Ovary (tissue), 7 donors: ENCODE measurements at regions not wholly inside any gene's neighbourhood (a gene's known extent, or its start where the extent isn't known, plus 50 kb on each side); places are given as distances from the start of the nearest gene placed in this dataset.

Source experiments
- DNase-seq, 5 donors: peaks; one replicate each; pipeline ENCODE4 v3.0.0-alpha.2; 2019 to 2020
- H3K27ac ChIP-seq, 2 donors: fragments of 200-600 bp; one replicate each; pipeline versions ENCODE4 v1.5.1 to v1.8.0; 2019 to 2022
- H3K27me3 ChIP-seq: fragments of 200-600 bp; one replicate; pipeline ENCODE4 v1.8.0; 2022
- H3K36me3 ChIP-seq: fragments of 200-600 bp; sonication (generic); one replicate; pipeline ENCODE4 v1.5.1; 2019
- H3K4me1 ChIP-seq: one replicate; pipeline ENCODE4 v1.8.1; 2013; ENCODE audit warnings: mild to moderate bottlenecking, moderate library complexity; ENCODE audit not compliant: insufficient read depth
- H3K4me3 ChIP-seq: fragments of 200-600 bp; sonication (generic); one replicate; pipeline ENCODE4 v1.5.1; 2017
- H3K9me3 ChIP-seq, 2 donors: fragments of 200-600 bp in 1 of 2; sonication (generic) in 1 of 2; one replicate each; pipeline versions ENCODE4 v1.5.1 to v1.8.1; 2013 to 2019; ENCODE audit warnings: mild to moderate bottlenecking in 1 of 2, moderate library complexity in 1 of 2
- EP300 ChIP-seq: sonication (generic); formaldehyde crosslinking; IDR thresholded peaks from one replicate; pipeline ENCODE4 v1.6.1; 2017; ENCODE audit warnings: antibody characterized with exemption
- POLR2A ChIP-seq: fragments of 450-650 bp; IDR thresholded peaks from one replicate; pipeline ENCODE4 v1.6.1; 2017; ENCODE audit warnings: antibody characterized with exemption, mild to moderate bottlenecking, moderate library complexity
- WGBS, 3 donors: extraction: QIAGEN DNeasy Blood & Tissue Kit in 1 of 3; methylation state at CpG; one replicate each; pipeline versions ENCODE4 v1.1.5 to v1.1.7; 2013 to 2017; 5-methylcytosine and 5-hydroxymethylcytosine counted together
- intact Hi-C, 4 donors: fragments of 100-400 bp; cut with DNase I; formaldehyde crosslinking; loops; one replicate each; pipeline versions ENCODE4 v1.11.0 to v1.15.1; 2022 to 2023
- TF ChIP-seq, protein P1 (sequence below), 3 donors: fragments of 450-650 bp in 2 of 3; fragments of 200-600 bp in 1 of 3; IDR thresholded peaks; one replicate each; pipeline versions ENCODE4 v1.5.1 to v1.8.0; 2016 to 2022; ENCODE audit warnings: antibody characterized with exemption in 3 of 3, mild to moderate bottlenecking in 1 of 3
- donor health status: DM: no; HTN: no; CAD: no; lungs with moderate emphysema.
- donor health status: DM: no; HTN: no; CAD: no.
- donor health status: Bipolar disorder and iron deficiency.
- donor health status: DM: no; HTN: no; CAD: no.
- donor health status: DM: yes; HTN: yes; CAD: no.

DNA sequence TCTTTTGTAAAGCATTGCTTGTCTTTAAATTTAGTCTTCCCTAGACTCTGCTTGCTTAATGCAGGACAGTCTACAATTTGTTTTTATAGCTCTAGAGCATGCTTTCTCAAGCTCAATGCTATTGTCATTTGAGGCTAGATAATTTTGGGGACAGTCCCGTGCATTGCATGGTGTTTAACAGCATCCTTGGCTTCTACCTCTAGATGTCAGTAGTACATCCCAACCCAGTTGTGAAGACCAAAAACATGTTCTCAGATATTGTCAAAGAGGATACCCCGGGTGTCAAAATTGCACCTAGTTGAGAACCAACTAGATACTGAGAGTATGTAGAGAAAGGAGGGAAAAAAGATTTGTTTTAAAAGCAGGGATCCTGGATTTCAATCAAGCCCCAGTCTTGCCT is 277.5 kb downstream of the CEMIP2 start:
- H3K9me3 ChIP-seq, result no peaks in the 10 kb centered on the region
- no peaks in the 10 kb centered on the region for H3K4me1 ChIP-seq
- H3K36me3 ChIP-seq, result no peaks in the 10 kb centered on the region
- 30 to 38% (median 33%) methylated on average over 2 of the region's 2 CpGs for WGBS, 3 donors
- TF ChIP-seq, protein P1, sequence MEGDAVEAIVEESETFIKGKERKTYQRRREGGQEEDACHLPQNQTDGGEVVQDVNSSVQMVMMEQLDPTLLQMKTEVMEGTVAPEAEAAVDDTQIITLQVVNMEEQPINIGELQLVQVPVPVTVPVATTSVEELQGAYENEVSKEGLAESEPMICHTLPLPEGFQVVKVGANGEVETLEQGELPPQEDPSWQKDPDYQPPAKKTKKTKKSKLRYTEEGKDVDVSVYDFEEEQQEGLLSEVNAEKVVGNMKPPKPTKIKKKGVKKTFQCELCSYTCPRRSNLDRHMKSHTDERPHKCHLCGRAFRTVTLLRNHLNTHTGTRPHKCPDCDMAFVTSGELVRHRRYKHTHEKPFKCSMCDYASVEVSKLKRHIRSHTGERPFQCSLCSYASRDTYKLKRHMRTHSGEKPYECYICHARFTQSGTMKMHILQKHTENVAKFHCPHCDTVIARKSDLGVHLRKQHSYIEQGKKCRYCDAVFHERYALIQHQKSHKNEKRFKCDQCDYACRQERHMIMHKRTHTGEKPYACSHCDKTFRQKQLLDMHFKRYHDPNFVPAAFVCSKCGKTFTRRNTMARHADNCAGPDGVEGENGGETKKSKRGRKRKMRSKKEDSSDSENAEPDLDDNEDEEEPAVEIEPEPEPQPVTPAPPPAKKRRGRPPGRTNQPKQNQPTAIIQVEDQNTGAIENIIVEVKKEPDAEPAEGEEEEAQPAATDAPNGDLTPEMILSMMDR (IDR thresholded peaks at IDR 0.05), result no peak
- no peak for TF ChIP-seq POLR2A
- no peak for TF ChIP-seq EP300
- intact Hi-C loops, result no loop called here
- H3K27me3 ChIP-seq, result no peaks in the 10 kb centered on the region
- DNase-seq, result no peak
- H3K4me3 ChIP-seq, result no peak overlapping the region
- H3K27ac ChIP-seq, result no peak overlapping the region

DNA sequence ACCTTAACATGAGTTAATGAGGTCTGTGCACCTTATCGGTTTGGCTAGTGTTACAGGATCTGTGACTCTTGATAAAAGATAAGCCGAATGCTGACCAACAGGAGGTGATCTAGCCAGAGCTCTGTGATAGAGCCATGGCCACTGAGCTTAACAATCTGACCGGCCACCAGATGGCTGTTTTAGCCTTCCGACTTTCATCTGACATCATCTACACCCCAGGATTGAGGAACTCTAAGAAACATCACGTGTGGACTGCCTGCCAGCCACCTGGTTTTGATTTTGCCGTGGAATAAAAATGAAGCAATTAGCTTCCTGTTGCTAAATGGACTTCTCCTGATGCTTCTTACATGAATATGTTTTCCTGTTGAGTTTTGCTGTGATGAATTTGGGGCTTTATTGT is 281.3 kb downstream of the CEMIP2 start:
- TF ChIP-seq, protein P1 (IDR thresholded peaks at IDR 0.05), result no peak
- TF ChIP-seq EP300 (no peak), POLR2A (no peak)
- Histone ChIP-seq H3K27me3 (no peaks in the 10 kb centered on the region), H3K4me1 (no peaks in the 10 kb centered on the region), H3K4me3 (no peak overlapping the region), H3K27ac (no peak overlapping the region), H3K36me3 (no peaks in the 10 kb centered on the region), H3K9me3 (no peaks in the 10 kb centered on the region)
- 57 to 70% (median 69%) methylated on average over 6 of the region's 6 CpGs for WGBS, 3 donors
- DNase-seq, result no peak
- intact Hi-C loops, result no loop called here

- H3K9me3 ChIP-seq, result no peaks in the 10 kb centered on the region
- no peak overlapping the region for H3K4me3 ChIP-seq
- DNase-seq, result no peak
- H3K27me3 ChIP-seq, result no peaks in the 10 kb centered on the region
- H3K27ac ChIP-seq, result no peak overlapping the region
- TF ChIP-seq, protein P1 (IDR thresholded peaks at IDR 0.05), result no peak
- TF ChIP-seq POLR2A (no peak), EP300 (no peak)
- intact Hi-C loops, result no loop called here
- 90 to 95% (median 90%) methylated on average over 2 of the region's 2 CpGs for WGBS, 3 donors
- no peaks in the 10 kb centered on the region for H3K36me3 ChIP-seq
- H3K4me1 ChIP-seq, result no peaks in the 10 kb centered on the region
These were observed 283.0 kb downstream of the CEMIP2 start for GRCh38 chr9:71485326-71485725.

GRCh38 chr9:71483436-71483835 is 284.9 kb downstream of the CEMIP2 start:
- Histone ChIP-seq H3K9me3 (no peaks in the 10 kb centered on the region), H3K27me3 (no peaks in the 10 kb centered on the region), H3K4me1 (no peaks in the 10 kb centered on the region), H3K36me3 (no peaks in the 10 kb centered on the region), H3K27ac (no peak overlapping the region), H3K4me3 (no peak overlapping the region)
- TF ChIP-seq, protein P1 (IDR thresholded peaks at IDR 0.05), result no peak
- TF ChIP-seq POLR2A (no peak), EP300 (no peak)
- no peak for DNase-seq
- intact Hi-C loops, result no loop called here
- 72 to 76% (median 73%) methylated on average over 4 of the region's 4 CpGs for WGBS, 3 donors

DNA sequence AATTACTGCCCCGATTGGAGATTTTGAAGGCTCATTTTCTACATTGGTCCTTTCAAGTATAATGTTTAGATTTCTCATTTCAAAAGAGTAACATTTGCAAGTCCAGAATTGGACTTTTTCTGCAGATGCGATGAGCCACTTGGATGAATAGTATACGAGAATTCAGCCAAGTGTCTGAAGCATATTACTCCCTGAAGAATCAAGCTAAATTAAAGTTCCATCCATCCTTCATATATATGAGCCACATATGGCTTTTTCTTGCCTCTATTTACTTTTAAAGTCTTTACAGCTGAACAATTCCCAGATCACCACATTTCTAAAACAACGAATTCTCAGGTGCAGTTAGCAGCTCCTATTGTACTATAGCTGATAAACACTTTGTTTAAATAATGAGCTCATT is 288.7 kb downstream of the CEMIP2 start:
- Histone ChIP-seq H3K27ac (no peak overlapping the region), H3K9me3 (no peaks in the 10 kb centered on the region), H3K36me3 (no peaks in the 10 kb centered on the region), H3K4me1 (no peaks in the 10 kb centered on the region), H3K27me3 (no peaks in the 10 kb centered on the region), H3K4me3 (no peak overlapping the region)
- 69 to 88% (median 84%) methylated on average over 4 of the region's 4 CpGs for WGBS, 3 donors
- no peak for DNase-seq
- no peak for TF ChIP-seq POLR2A
- TF ChIP-seq EP300, result no peak
- TF ChIP-seq, protein P1 (IDR thresholded peaks at IDR 0.05), result no peak
- intact Hi-C loops, result no loop called here
